GM12878 (cell line): ENCODE measurements at regions not wholly inside any gene's neighbourhood (a gene's known extent, or its start where the extent isn't known, plus 50 kb on each side); places are given as distances from the start of the nearest gene placed in this dataset.
A peak's percentile ranks its signal among the peaks of the same experiment; 100 is the strongest.

ENCODE experiments used
- CEBPB ChIP-seq, 2 experiments: fragments of 150-350 bp in 1 of 2; IDR thresholded peaks; 2 replicates each; pipeline ENCODE4 v1.6.1; 2012 to 2014; ENCODE audit warnings: low read depth in 2 of 2, low read length in 2 of 2, borderline replicate concordance in 1 of 2, inconsistent platforms in 1 of 2
- EED ChIP-seq: sonication (generic); IDR thresholded peaks from 2 replicates; pipeline ENCODE4 v1.6.1; 2016; ENCODE audit warnings: antibody characterized with exemption, low read depth
- EP300 ChIP-seq, 2 experiments: fragments of 150-350 bp in 1 of 2; IDR thresholded peaks; 2 replicates each; pipeline ENCODE4 v1.6.1; 2011 to 2012; ENCODE audit warnings: low read depth in 2 of 2, low read length in 2 of 2, borderline replicate concordance in 1 of 2, improper control_type of control experiment in 1 of 2, inconsistent platforms in 1 of 2; ENCODE audit not compliant: control insufficient read depth in 1 of 2
- ESRRA ChIP-seq: IDR thresholded peaks from 2 replicates; pipeline ENCODE4 v1.6.1; 2012; ENCODE audit warnings: mild to moderate bottlenecking, low read length, improper control_type of control experiment
- FOXM1 ChIP-seq: IDR thresholded peaks from 2 replicates; pipeline ENCODE4 v1.6.1; 2012; ENCODE audit warnings: low read depth, mild to moderate bottlenecking, inconsistent platforms, low read length, moderate library complexity
- HCFC1 ChIP-seq: fragments of 150-350 bp; IDR thresholded peaks from 2 replicates; pipeline ENCODE4 v1.6.1; 2014; ENCODE audit warnings: low read length
- KDM1A ChIP-seq: fragments of 200-600 bp; sonication (generic); IDR thresholded peaks from 2 replicates; pipeline ENCODE4 v1.6.1; 2016; ENCODE audit warnings: borderline replicate concordance
- MEF2A ChIP-seq: IDR thresholded peaks from 2 replicates; pipeline ENCODE4 v1.6.1; 2011; ENCODE audit warnings: low read depth, mild to moderate bottlenecking, low read length, moderate library complexity; ENCODE audit not compliant: insufficient read depth
- MTA2 ChIP-seq: fragments of 450-650 bp; IDR thresholded peaks from 2 replicates; pipeline ENCODE4 v1.6.1; 2016; ENCODE audit warnings: low read depth, mild to moderate bottlenecking, moderate library complexity
- NFIC ChIP-seq: IDR thresholded peaks from 2 replicates; pipeline ENCODE4 v1.6.1; 2012; ENCODE audit warnings: low read depth, mild to moderate bottlenecking, inconsistent platforms, low read length, moderate library complexity
- POLR2A ChIP-seq: IDR thresholded peaks from 2 replicates; pipeline ENCODE4 v1.6.1; 2011; ENCODE audit warnings: low read depth, mild to moderate bottlenecking, low read length
- RAD21 ChIP-seq: IDR thresholded peaks from 2 replicates; pipeline ENCODE4 v1.6.1; 2011; ENCODE audit warnings: mild to moderate bottlenecking, low read depth, low read length, moderate library complexity; ENCODE audit not compliant: insufficient read depth
- RUNX3 ChIP-seq: IDR thresholded peaks from 2 replicates; pipeline ENCODE4 v1.6.1; 2012; ENCODE audit warnings: low read length, inconsistent platforms
- SMC3 ChIP-seq: IDR thresholded peaks from 2 replicates; pipeline ENCODE4 v1.6.1; 2011; ENCODE audit warnings: low read length, improper control_type of control experiment, borderline replicate concordance
- YY1 ChIP-seq: IDR thresholded peaks from 2 replicates; pipeline ENCODE4 v1.6.1; 2011; ENCODE audit warnings: low read depth, mild to moderate bottlenecking, low read length
- TF ChIP-seq, protein P1 (sequence below): fragments of 450-650 bp; IDR thresholded peaks from 2 replicates; pipeline ENCODE4 v1.6.1; 2017; ENCODE audit warnings: borderline replicate concordance
- TF ChIP-seq, protein P2 (sequence below): IDR thresholded peaks from 2 replicates; pipeline ENCODE4 v1.6.1; 2011; ENCODE audit warnings: low read depth, mild to moderate bottlenecking, low read length, moderate library complexity, borderline replicate concordance; ENCODE audit errors: extremely low read depth
- TF ChIP-seq, protein P3 (sequence below): fragments of 450-650 bp; IDR thresholded peaks from 2 replicates; pipeline ENCODE4 v1.6.1; 2016; ENCODE audit warnings: mild to moderate bottlenecking
- TF ChIP-seq, protein P4 (sequence below): IDR thresholded peaks from 2 replicates; pipeline ENCODE4 v1.6.1; 2011; ENCODE audit warnings: borderline replicate concordance, low read depth, mild to moderate bottlenecking, moderate library complexity, low read length; ENCODE audit not compliant: insufficient read depth, poor library complexity, severe bottlenecking
- TF ChIP-seq, protein P5 (sequence below), 3 experiments: IDR thresholded peaks in 2 of 3; conservative IDR thresholded peaks in 1 of 3; 2 replicates each; pipeline ENCODE4 v1.5.1; 2011; ENCODE audit warnings: low read depth in 3 of 3, low read length in 3 of 3, mild to moderate bottlenecking in 3 of 3, control low read depth in 2 of 3, moderate library complexity in 2 of 3, inconsistent platforms in 1 of 3, mixed read lengths in 1 of 3; ENCODE audit not compliant: control insufficient read depth in 2 of 3, insufficient read depth in 1 of 3; ENCODE audit errors: extremely low read depth in 1 of 3

DNA sequence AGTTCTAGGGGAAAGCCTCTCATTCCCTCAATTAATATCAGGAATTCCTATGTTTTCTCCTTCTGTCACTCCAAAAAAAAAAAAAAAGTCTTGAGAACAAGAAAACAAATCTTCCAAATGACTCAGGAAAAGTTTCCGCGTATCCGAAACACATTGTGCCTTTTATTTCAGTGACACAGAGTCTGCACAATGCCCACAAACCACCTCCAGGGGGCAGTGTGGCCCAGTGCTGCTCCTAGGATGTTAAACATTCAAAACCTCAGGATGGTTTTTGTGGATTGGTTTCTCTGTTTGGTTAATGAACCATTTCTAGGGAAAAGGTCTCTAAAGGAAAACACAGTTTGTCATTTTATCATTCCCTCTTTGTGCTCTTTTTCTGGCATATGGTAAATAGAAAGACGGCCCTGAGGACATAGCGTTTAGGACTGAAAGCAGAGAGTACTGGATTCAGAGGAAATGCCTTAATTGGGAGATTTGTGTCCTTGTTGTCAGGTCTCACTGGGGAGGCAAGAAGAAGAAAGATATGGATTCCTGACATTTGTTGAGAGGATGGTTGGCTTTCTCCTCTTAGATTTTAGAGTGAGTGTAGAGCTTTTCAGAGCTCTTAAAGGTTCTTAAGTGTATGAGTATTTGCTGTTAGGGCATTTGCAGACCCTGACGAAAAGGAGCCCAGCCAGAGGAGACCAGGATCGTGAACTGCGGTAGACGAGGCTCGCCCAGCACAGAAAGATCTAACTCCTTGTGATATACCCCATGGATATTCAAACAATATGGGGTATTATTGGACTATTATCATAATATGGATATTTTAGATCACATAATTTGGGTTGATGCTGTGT lies 65.7 kb upstream of the MAP9 start (continued):
- TF ChIP-seq EP300 (IDR thresholded peaks at IDR 0.05; ENCODE audit: borderline replicate concordance in 1 of 2, control insufficient read depth in 1 of 2, low read depth in 2 of 2, low read length in 2 of 2) (no peak), NFIC (no peak), POLR2A (no peak), MTA2 (no peak), KDM1A (no peak), RUNX3 (peak; percentile 54), RAD21 (peak; percentile 85), ESRRA (no peak), FOXM1 (no peak), CEBPB (IDR thresholded peaks at IDR 0.05; ENCODE audit: borderline replicate concordance in 1 of 2, low read depth in 2 of 2, low read length in 2 of 2) (no peak), YY1 (peak; percentile 66; the same call in 1 of the 2 replicates), SMC3 (peak; percentile 89), HCFC1 (no peak), EED (no peak), MEF2A (no peak)
- TF ChIP-seq, protein P1, sequence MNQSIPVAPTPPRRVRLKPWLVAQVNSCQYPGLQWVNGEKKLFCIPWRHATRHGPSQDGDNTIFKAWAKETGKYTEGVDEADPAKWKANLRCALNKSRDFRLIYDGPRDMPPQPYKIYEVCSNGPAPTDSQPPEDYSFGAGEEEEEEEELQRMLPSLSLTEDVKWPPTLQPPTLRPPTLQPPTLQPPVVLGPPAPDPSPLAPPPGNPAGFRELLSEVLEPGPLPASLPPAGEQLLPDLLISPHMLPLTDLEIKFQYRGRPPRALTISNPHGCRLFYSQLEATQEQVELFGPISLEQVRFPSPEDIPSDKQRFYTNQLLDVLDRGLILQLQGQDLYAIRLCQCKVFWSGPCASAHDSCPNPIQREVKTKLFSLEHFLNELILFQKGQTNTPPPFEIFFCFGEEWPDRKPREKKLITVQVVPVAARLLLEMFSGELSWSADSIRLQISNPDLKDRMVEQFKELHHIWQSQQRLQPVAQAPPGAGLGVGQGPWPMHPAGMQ, result no peak
- TF ChIP-seq, protein P2, sequence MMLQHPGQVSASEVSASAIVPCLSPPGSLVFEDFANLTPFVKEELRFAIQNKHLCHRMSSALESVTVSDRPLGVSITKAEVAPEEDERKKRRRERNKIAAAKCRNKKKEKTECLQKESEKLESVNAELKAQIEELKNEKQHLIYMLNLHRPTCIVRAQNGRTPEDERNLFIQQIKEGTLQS, result no peak
- TF ChIP-seq, protein P3, sequence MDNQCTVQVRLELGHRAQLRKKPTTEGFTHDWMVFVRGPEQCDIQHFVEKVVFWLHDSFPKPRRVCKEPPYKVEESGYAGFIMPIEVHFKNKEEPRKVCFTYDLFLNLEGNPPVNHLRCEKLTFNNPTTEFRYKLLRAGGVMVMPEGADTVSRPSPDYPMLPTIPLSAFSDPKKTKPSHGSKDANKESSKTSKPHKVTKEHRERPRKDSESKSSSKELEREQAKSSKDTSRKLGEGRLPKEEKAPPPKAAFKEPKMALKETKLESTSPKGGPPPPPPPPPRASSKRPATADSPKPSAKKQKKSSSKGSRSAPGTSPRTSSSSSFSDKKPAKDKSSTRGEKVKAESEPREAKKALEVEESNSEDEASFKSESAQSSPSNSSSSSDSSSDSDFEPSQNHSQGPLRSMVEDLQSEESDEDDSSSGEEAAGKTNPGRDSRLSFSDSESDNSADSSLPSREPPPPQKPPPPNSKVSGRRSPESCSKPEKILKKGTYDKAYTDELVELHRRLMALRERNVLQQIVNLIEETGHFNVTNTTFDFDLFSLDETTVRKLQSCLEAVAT, result no peak
- TF ChIP-seq, protein P4, sequence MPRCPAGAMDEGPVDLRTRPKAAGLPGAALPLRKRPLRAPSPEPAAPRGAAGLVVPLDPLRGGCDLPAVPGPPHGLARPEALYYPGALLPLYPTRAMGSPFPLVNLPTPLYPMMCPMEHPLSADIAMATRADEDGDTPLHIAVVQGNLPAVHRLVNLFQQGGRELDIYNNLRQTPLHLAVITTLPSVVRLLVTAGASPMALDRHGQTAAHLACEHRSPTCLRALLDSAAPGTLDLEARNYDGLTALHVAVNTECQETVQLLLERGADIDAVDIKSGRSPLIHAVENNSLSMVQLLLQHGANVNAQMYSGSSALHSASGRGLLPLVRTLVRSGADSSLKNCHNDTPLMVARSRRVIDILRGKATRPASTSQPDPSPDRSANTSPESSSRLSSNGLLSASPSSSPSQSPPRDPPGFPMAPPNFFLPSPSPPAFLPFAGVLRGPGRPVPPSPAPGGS, result no peak
- TF ChIP-seq, protein P5, sequence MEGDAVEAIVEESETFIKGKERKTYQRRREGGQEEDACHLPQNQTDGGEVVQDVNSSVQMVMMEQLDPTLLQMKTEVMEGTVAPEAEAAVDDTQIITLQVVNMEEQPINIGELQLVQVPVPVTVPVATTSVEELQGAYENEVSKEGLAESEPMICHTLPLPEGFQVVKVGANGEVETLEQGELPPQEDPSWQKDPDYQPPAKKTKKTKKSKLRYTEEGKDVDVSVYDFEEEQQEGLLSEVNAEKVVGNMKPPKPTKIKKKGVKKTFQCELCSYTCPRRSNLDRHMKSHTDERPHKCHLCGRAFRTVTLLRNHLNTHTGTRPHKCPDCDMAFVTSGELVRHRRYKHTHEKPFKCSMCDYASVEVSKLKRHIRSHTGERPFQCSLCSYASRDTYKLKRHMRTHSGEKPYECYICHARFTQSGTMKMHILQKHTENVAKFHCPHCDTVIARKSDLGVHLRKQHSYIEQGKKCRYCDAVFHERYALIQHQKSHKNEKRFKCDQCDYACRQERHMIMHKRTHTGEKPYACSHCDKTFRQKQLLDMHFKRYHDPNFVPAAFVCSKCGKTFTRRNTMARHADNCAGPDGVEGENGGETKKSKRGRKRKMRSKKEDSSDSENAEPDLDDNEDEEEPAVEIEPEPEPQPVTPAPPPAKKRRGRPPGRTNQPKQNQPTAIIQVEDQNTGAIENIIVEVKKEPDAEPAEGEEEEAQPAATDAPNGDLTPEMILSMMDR (IDR thresholded peaks at IDR 0.05 in 2 of 3, conservative IDR thresholded peaks at IDR 0.05 in 1 of 3; ENCODE audit: control insufficient read depth in 2 of 3, extremely low read depth in 1 of 3, insufficient read depth in 1 of 3, low read depth in 3 of 3, low read length in 3 of 3), result peak; percentile 83 to 87 (median 87)
